ENCODE measurements at regions not wholly inside any gene's neighbourhood (a gene's known extent, or its start where the extent isn't known, plus 50 kb on each side); places are given as distances from the start of the nearest gene placed in this dataset.

DNA sequence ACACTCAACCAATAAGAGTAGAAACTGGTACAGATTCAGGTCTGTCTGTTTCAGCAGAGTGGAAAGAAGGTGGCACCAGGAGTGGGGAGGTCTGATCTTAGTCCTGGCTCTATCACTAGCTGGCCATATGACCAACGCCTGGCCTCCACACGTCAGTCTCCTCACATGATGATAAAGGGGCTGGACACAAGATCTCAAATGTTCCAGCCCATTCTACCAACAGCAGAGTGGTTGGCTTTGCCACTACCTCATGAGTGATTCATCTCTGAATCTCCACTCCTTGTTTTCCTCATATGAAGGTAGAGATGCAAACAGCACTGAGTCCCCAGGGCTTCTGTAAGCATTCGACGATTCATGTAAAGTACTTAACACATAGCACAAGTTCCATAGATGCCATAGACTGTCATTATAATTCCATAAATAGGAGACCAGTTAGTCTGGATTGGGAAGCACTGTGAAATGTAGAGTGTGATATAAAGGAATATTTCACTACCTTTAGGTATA lies 281.9 kb upstream of the ASIC2 start:
- TF ChIP-seq, protein P1, sequence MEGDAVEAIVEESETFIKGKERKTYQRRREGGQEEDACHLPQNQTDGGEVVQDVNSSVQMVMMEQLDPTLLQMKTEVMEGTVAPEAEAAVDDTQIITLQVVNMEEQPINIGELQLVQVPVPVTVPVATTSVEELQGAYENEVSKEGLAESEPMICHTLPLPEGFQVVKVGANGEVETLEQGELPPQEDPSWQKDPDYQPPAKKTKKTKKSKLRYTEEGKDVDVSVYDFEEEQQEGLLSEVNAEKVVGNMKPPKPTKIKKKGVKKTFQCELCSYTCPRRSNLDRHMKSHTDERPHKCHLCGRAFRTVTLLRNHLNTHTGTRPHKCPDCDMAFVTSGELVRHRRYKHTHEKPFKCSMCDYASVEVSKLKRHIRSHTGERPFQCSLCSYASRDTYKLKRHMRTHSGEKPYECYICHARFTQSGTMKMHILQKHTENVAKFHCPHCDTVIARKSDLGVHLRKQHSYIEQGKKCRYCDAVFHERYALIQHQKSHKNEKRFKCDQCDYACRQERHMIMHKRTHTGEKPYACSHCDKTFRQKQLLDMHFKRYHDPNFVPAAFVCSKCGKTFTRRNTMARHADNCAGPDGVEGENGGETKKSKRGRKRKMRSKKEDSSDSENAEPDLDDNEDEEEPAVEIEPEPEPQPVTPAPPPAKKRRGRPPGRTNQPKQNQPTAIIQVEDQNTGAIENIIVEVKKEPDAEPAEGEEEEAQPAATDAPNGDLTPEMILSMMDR (conservative IDR thresholded peaks at IDR 0.05; ENCODE audit: low read length): no peak
- no peak for TF ChIP-seq EZH2phosphoT487 (IDR thresholded peaks at IDR 0.05; ENCODE audit: borderline replicate concordance)

All from Loucy (cell line).